ENCODE measurements at regions not wholly inside any gene's neighbourhood (a gene's known extent, or its start where the extent isn't known, plus 50 kb on each side); places are given as distances from the start of the nearest gene placed in this dataset.

- no peak for TF ChIP-seq CTCF (IDR thresholded peaks at IDR 0.05 in 4 of 5, conservative IDR thresholded peaks at IDR 0.05 in 1 of 5)
- TF ChIP-seq POLR2A (IDR thresholded peaks at IDR 0.05), result no peak
These were observed 94.5 kb upstream of the ZNF827 start for GRCh38 chr4:146033149-146033548.
